ENCODE measurements at regions not wholly inside any gene's neighbourhood (a gene's known extent, or its start where the extent isn't known, plus 50 kb on each side); places are given as distances from the start of the nearest gene placed in this dataset.

DNA sequence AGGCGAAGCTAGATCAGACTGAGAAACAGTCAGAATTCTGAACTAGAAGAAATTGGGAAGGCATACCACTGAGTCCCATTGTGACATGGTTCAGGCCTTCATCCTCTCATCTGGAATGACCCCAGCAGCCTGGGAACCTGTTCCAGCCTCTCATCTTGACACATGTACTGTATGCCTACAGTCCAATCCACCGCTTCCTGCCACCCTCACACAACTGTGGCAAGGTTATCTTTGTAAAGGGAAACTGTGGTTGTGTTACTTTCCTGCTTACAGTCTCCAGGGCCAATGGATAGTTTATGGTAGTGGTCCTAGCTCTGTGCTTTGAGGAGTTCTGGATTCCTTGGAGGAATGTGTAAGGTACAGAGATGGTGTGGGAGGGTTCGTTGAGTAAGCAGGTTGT is 296.9 kb upstream of the TRIB2 start:
- no peak for DNase-seq (ENCODE audit: low read depth)

DNA sequence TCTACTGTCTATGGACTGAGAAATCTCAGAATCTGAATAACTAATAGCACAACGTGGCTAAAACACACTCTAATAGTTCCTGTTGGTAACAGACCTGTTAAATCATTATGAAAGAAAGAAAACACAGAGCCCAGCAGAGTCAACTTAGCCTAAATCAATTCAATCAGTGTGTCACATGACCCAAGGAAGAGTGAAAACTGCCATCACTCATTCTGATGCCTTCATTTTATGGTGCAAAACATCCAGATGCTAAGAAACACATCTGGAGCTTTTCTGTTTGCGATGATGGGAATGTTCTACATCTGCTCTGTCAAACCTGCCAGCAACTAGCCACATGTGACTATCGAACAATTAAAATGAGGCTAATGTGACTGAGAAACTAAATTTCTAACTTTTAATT is 295.7 kb upstream of the TRIB2 start:
- no peak for DNase-seq (ENCODE audit: low read depth)

DNA sequence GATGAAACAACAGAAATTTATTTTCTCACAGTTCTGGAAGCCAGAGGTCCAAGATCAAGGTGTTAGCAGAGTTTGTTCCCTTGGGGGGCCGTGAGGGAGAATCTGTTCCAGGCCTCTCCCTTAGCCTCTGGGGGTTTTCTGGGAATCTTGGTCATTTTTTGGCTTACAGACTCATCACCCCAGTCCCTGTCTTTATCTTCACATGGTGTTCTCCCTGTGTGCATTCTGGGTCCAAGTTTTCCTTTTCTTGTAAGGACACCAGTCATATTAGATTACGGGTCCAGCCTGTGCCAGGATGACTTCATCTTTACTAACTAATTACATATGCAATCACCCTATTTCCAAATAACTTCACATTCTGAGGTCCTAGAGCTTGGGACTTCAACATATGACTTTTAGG is 292.5 kb upstream of the TRIB2 start:
- no peak for DNase-seq (ENCODE audit: low read depth)

DNA sequence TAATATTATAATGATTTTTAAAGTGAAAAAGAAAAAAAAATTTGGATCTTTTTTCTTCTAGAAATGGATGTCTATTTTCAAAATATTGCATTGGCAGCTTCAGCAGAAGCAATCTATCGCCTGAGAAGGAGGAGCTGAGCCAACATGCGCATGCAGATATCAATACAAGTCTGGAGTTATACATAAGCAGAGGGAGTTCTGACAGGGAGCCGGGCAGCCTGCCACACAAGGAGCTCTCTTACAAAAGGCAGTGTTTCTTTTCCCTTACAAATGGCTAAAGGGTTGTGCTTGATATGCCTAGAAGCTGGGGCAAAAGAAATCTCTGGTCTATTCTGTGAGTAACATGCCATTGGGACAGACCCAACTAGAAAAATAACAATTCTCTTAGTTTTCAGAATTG is 291.9 kb upstream of the TRIB2 start:
- no peak for DNase-seq (ENCODE audit: low read depth)

DNA sequence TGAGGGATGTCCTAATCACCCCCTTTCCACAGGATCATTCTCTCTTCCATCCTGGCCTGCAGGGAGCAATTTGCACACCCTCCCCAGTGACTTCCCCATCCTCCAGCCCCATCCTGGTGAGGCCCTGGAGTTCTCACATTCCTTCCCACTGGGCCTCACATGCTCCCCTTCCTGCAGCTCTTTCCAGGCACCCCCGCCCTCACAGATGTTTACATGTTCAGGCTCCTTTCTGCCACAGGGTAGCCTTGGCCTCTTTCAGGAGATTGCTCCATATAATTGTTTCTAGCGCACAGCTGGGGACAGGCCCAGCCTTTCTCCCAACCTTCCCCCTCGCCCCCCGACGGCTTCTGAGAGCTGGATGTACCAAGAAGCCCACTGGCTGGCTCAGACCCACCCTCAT is 288.4 kb upstream of the TRIB2 start:
- DNase-seq (ENCODE audit: low read depth): no peak

DNA sequence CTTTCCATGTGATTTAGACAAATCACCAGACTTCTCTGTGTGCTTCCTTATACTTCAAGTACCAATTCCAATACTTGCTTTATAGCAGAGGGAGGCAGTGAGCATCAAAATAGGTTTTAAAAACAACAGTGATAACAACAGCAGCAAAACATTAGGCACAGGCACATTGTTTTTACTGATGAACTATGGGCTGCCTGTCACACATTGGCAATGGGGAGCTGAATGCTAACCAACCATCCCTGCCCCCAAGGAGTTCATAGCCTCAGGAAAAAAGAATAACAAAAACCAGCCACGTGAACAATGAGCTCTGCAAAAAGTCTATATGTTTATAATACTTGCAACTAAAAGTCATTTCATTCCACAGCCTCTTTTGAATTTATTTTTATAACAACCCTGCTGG is 287.9 kb upstream of the TRIB2 start:
- DNase-seq (ENCODE audit: low read depth): no peak

DNA sequence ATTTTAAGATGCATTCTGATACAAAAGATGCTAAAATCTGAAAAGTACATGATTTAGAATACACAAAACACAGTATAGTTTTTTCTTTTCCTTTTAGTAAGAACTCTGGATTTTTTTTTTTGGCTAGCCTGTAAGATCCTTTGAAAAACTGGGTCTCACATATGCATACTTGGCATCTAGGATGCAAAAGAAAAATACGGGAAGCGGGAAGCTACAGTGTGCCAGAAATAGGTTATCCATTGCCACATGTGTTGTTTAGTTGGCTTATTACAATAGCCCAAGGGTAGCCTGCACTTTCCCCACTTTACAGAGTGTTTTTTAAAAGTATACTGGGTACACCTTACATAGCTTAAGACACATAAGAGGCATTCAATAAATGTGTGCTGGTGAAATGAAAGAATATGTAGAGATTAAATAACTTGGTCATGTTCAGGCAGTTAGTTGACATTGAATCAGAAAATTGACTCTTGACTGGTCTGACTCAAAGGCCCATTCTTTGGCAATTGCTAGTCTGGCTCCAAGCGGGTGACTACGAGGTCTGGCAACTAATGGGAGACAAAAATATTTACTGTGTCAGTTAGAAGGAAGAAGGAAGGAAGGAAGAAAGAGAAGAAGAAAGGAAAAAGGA is 286.8 kb upstream of the TRIB2 start:
- no peak for DNase-seq (ENCODE audit: low read depth)

DNA sequence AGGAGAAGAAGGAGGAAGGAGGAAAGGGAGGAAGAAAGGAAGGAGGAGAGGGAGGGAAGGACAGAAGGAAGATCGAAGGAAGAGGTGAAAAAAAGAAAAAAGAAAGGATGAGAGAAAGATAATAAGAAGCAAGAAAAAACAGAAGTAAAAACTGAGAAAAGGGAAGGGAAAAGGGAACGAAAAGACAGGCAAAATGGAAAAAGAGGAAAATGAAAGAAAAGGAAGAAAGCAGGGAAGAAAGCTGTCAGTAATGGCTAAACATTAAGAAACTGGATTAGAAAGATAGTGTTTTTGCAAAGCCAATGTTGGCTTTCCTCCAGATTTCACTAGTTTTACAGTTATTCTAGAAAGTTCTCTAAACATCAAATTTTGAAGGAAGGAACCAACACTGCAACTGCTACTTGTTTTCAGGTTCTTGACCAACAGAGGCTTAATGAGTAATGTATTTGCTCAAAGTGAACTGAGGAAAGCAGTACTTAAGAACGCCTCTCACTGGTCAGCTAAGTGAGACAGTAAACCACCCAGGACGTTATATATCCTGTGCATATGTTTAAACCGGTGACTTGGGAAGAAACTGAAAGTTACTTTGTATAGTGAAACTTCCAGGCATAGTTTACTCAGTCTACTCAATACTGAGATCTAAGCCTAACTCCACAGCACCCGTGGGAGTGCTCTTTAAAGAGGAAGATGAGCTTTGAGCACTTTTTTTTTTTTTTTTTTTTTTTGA is 286.2 kb upstream of the TRIB2 start:
- no peak for DNase-seq (ENCODE audit: low read depth)

DNA sequence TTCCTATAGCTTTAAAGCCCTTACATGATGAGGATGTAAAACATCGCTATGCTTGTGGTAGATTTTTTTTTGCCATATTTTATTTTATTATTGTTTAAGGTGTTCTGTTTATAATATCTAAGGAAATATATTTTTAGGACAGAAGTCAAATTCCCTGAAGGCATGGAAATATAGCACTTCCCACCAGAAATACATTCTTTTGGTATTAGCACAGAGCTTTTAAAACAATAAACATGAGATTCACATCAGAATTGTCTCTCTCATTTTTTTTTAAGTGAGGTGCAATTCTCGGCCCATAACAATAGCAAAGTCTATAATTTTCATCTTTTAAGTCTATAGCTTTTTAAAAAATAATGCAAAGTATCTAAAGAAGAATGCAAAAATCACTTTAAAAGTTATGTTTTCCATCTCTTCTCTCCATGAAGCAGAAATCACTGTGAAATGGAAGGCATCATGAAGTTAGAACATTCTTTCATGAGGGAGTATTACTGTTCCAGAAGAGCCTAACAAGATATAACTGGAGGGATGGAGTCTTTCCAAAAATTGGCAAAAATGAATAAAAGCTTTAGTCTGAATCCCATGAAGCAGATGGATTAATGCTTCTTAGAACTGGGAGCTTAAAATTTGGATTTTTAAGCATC is 283.6 kb upstream of the TRIB2 start:
- no peak for DNase-seq (ENCODE audit: low read depth)

DNA sequence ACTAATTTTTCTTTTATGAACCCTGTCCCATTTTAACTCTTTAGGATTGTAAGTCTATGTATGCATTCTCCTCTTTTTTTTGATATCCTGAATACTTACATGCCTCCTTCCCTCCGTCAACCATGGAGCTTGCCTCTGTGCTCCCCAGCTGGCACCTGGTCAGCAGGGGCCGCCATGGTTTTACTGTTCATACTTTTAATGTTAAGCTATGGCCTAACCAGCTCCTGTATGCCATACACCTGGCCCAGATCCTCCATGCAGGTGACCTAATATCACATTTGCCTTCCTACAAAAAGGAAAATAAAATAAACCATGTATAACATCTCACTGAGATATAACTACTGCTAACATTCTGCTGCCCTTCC is 283.1 kb upstream of the TRIB2 start:
- no peak for DNase-seq (ENCODE audit: low read depth)

DNA sequence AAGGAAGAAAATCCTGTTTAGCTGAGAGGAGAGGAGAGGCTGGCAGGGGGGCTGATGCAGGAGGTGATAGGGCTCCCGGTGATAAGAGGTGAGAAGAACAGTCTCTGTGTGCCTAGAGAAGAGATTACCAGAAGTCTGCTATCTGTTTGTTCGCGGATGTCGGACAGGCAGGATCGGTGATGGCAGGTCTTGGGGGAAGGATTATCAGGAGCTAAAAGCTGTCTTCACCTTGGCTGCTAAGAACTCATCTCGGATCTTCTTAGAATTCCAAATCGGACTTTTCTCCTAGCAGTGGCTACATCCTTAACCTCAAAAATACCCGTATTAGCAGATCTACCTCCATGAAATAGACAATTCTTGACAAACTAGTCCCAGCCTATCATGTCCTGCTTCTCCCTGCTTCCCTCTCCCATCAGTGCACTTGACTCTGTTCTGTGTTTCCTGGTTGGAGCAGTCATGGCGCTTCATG is 282.1 kb upstream of the TRIB2 start:
- DNase-seq (ENCODE audit: low read depth): no peak

DNA sequence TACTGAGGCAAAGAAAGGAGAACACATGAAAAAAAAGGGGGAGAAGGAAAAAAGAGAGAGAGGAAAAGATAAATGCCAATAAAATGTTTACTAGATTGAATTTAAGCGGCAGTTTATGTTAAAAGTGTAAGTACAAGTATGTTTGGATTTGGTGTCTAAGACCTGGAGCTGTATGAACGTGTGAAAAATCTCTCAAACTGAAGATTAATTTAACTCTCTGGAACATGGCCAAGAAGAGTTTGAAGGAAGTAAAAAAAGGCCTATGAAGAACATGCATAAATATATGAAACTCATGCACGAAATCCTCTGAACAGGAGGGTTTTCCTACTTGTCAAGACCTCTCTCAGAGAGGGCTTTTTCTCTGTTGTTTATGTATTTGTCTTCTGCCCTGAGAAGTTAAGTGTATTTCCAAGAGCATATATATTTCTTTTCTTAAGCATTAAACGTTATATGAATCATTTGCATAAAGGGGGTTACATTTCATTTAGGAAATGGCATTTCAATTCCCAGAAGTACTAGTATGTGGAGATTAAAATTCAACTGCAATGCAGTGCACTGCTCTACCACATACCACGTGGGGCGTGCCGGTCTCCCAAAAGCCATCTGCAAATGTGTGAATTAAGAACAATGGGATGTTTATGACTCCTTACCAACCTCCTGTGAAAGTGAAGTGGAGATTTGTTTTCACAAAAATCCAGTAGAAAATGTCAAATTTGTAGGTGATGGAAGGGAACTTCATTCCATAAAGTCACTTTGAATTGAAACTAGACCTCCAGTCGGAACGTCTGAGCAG is 281.1 kb upstream of the TRIB2 start:
- DNase-seq (ENCODE audit: low read depth): no peak

DNA sequence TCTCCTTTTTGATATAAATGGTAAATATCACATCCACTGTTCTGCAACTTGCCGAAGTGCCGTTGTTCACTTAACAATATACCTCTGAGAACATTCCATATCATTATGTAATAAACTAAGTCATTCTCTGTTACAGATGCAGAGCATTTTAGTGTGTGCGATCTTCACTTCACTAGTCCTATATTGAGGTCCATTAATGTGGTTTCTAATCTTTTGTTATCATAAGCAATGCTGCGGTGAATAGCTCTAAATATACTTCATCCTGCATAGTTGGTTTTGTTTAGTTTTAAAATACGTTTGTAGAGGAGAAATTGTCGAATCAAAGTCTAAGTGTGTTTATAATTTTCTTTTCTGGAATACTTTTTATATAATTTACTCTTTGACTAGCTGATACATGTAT is 280.3 kb upstream of the TRIB2 start:
- DNase-seq (ENCODE audit: low read depth): no peak

DNA sequence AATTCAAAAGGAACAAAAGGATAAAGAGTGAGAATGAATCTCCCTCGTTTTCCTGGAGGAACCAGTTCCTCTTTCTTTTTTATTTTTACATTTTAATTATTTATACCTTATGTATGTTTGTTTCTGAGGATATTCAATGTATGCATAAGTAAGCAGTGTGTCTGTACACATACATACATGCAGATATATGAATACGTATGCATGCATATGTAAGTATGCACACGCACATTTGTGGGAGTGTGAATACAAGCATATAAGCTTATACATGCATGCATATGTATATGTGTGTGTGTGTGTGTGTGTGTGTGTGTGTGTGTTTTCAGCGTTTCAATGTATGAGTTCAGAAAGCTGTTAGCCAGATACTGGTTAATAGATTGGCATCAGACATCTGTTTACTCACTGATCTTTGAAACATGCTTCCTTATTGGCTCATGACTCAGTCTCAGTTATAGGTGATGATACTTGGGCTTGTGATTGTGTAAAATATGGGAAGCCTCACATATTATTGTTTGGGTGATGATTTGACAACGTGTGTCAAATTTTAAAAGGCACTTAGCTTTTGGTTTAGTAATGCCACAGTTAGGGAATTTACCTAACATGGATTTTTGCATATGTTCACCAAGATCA is 279.7 kb upstream of the TRIB2 start:
- DNase-seq (ENCODE audit: low read depth): no peak

DNA sequence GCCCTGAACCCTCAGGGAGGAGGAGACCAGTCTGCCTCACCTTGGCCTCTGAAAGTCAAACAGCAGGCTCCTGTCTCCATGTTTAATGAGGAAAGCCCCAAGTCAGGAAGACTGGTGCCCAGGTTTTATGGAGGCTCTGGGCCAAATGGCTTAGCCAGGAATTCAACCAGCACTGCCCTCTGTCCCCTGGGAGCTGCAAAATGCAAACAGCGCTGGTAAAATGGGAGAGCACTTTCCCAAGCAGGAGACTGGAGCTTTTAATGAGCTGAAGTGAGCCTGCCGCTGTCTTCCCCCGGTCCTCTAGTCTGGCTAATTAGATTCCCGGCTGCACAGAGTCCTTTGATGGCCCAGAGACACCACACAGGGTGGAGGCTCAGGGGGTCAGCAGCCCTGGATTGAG is 276.0 kb upstream of the TRIB2 start:
- DNase-seq (ENCODE audit: low read depth): no peak

DNA sequence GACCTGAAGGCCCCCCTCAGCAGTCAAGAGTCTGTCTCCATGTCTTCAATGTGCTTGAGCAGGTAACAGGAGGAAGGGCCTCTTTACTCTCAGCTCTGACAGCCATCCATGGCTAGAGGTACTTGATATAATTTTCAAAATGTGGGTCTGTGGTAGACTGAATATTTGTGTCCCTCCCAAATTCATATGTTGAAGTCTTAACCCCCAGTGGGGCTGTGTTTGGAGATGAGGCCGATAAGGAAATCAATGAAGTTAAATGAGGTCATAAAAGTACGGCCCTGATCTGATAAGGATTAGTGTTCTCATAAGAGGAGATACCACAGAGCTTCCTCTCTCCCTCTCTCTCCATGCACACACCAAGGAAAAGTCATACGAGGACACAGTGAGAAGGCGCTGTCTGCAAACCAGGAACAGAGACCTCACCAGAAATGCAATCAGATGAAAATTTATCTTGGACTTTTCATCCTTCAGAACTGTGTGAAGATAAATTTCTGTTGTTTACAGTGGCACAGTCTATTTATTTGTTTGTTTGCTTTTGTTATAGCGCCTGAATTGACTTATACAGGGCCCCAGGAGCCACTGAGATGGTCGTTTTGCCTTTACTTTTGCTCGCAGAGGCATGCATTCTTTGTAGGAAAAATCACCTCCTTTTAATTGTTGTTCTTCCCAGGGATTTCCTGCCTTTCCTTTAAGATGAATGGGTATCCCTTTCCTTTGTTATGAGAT is 274.8 kb upstream of the TRIB2 start:
- DNase-seq (ENCODE audit: low read depth): no peak

DNA sequence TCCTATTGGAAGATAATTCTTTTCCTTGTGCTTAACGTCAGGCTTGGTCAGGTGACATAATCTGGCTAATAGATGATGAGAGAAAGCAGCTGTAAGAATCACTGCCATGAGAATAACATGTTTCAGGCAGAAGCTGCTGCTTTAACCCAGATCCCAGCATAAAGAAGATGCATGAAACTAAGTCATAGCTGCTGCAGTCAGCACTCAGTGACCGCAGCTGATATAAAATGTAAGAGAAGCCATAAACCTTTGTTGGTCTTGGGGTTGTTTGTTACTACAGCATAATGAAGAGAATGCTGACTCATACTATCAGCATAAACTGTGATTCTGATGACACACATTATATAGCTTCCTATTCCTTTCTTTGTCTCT is 274.3 kb upstream of the TRIB2 start:
- DNase-seq (ENCODE audit: low read depth): no peak

DNA sequence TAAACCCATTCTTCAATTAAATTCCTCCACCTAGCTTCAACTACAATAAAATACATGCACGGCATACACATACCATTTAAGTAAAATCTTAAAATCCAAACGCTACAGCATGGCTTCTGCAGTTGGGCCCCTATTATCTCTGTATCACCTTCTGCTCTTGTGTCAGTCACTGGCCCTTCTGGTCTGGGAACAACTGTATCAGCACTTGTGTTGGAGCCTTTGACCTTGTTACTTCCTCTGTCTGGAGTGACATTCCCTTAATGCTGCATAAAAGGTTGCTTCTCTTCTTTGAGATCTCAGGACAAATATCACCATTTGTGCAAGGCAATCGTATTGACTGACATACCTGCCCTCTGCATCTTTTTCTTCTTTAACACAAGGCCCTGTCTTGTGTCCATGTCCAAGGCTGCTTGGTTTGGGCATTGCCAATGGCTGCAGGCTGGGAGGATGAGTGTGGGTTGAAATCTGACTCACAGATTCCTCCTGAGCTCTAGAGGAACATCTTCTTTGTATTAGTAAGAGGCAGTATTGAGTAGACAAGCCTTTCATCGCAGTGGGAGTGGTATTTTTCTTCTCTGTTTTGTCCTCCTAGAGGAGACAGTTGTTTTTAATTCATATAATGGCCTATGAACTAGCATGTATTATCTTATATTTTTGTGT is 267.8 kb upstream of the TRIB2 start:
- DNase-seq (ENCODE audit: low read depth): no peak

DNA sequence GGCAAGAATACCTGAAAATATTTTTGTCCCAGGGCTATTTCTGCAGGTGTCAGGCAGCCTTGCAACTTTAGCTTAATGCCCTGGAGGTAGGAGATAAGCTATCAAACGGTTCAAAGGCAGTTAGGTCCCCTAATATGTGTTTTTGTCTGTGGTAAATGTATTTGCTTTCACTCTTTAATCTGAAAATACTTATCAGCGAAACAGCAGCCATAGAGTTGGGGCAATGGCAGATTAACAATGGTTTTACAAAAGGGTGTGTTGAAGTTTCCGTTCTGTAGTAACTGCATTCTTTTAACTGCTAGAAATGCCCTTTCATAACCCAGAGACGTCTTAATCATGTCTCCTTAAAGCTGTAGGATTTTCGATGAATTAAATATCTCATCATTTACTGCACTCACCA is 265.0 kb upstream of the TRIB2 start:
- no peak for DNase-seq (ENCODE audit: low read depth)

DNA sequence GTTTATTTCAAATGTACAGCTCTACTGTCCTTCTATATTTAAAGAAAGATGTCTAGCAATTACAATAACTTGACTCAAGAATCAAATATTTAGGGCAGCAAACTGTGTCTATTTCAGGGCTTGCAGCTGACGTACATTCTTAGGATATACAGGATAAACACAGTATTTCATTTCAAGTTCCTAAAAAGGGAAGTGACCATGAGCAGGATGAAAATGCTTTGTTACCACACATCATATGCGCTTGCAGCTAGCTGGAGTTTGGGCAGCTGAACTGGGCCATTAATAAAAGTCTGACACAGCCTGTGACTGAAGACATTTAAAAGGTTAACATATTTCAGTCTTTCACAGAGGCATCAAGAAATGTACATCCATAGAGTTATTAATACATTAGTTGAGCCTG is 264.6 kb upstream of the TRIB2 start:
- no peak for DNase-seq (ENCODE audit: low read depth)

DNA sequence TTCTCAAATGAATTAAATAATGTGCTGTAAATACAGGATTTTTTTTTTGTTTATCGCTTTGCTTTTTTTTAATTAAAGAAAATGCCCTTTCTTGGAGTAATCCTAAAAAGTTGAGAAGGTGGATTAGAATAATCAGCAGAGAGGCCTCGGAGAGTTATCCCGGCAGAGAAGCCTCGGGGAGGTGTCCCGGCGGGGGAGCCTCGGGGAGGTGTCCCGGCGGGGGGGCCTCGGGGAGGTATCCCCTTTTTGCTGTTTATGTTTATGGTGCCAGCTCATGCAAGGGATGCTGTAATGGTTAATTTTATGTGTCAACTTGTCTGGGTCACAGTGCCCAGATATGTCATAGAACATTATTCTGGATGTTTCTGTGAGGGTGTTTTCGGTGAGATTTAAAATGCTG is 263.0 kb upstream of the TRIB2 start:
- no peak for DNase-seq (ENCODE audit: low read depth)

All from stimulated activated CD8-positive, alpha-beta memory T cell treated with anti-CD3 and anti-CD28 coated beads, Interleukin-7, amount 100 ng/mL, for 24 hours (primary cell).